NCI-H69 (cell line): ENCODE measurements at regions not wholly inside any gene's neighbourhood (a gene's known extent, or its start where the extent isn't known, plus 50 kb on each side); places are given as distances from the start of the nearest gene placed in this dataset.

Source experiments
- DNase-seq: peaks from one replicate; lab custom pipeline; 2025; lab: John Stamatoyannopoulos, UW

GRCh38 chrX:97666890-97667289, 783.2 kb downstream of the RPA4 start:
- no peak for DNase-seq

- DNase-seq: no peak
Observed at GRCh38 chrX:97668126-97668525, 784.4 kb downstream of the RPA4 start.

DNA sequence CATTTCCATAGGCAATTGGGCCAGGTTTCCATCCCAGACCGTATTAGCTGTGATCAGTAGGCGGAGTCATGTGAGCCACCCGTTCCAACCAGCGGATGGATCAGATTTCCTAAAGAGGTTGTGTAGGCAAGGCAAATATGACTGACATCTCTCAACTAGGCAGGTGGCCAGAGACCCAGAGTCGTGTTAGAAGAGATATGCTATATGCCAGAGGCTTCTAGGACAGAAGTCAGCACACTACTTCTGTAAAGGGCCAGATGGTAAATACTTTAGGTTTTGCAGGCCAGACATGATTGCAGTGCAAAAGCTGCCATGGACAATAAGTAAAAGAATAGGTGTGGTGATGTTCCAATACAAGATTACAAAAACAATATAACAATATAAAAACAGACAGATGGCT, 788.4 kb downstream of the RPA4 start:
- peak; percentile 87 for DNase-seq

DNA sequence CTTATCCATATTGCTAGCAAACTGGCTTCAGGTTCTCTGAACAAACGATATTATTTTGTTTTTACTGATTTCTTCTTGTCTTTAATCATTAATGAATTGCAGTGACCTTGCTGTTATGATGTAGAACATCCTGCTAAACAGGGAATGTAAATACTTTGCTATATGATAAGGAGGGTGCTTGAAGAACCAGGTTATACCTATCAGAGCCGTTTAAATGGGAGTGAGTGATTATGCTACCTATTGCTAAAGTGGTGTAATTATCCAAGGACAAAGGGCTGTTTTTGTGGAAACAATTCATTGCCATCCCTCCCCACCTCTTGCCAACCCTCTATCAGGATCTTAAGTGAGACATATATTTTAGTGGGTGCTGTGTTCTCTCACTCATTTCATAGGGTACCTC, 788.9 kb downstream of the RPA4 start:
- peak; percentile 79 for DNase-seq

DNA sequence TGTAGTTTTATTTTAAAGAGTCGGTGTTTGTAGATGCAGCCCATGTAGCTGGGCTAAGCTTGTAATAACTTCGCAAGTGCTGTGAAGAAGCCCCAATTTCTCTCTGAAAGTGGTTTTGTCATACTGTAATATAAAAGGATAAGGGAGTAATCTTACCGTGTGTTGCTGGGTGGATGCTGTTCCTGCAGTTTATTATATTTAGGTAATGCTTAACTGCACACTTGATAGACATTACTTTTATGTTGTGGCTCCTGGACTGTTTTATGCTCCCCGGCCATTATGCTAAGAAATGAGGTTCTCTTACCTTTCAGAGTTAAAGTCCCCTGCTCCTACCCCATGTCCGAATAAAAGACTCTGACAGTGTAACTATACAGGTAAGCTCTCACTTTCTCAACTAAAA, 789.4 kb downstream of the RPA4 start:
- DNase-seq: no peak

- DNase-seq: peak; percentile 41
Observed at GRCh38 chrX:97682991-97683840, 799.5 kb downstream of the RPA4 start.

GRCh38 chrX:97685753-97686152, 802.0 kb downstream of the RPA4 start:
- DNase-seq: peak; percentile 39

DNA sequence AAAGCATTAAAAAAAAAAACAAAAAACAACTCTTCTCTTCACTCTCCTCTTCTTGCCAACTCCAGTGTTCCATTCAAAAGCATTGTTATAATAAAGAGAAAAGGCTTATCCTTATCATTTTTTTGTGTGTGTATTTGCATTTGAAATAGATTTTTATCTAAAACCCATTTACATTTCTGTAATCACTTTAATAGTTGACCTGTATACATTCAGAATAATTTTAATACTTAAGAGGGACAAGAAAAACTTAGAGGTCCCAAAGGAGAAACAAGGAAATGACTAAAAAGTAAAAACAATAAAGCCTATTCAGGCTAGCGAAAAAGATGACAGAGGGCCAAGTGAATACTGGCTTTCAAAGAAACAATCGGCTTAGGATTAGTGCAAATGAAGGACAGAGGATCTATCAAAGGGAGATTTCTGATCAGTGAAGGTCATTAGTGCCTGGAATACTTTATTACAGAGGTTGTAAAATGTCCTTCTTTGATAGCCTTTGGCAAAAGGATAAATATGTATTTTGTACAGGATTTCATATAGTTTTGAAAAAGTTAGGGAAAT, 808.3 kb downstream of the RPA4 start:
- no peak for DNase-seq

DNA sequence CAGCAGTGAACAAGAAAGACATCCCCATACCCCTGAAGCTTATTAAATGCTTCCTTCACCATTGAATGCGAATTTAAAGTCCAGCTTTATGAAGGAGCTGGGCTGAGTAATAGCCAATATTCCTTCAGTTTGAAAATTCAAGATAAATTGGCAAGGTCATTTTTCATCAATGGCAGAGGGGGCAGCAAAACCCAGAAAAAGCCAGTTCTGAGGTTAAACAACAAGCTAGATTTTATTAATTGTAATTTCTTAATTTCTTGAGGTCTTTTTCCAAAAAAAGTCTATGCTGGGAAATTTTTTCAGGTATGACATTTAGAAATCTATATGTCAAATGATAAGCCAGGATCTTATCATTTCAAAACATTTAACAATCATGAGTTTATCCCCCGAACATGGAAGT, 808.9 kb downstream of the RPA4 start:
- no peak for DNase-seq

DNA sequence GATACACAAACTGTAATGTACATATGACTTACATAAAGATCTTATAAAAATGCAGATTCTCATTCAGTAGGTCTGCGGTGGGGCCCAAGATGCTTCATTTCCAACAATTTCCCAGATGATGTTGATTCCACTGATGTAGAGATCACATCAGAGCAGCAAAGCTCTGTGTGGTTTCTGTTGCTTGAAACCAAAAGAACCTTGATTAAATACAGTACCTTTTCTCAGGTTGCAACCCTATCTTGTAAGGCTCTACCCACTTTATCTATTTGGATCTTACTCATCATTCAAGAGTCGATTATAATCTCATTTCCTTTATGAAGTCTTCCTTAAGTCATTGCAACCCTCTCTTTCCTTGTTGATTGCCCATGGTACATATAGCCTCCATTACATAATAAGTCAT, 816.8 kb downstream of the RPA4 start:
- DNase-seq: no peak

GRCh38 chrX:97704474-97704873, 820.8 kb downstream of the RPA4 start:
- no peak for DNase-seq

DNA sequence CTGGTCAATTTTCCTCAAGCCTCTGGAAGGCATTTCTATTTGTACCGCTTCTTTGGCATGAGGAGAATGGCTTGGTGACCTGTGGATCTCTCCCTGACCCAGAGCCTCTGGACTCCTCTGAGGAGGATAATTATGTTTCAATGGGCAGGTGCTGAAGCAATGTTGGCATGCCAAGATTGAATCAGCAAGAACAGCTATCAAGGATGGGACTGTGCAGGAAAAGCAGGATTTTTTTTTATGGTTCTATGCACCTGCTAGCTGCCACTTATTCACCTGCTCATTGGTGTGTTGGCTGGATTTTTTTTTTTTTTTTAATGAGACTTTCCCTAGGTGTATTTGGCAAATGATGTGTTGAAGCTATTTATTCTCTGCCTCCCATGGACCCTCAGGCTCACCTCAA, 821.2 kb downstream of the RPA4 start:
- DNase-seq: no peak

- DNase-seq: no peak
Observed at GRCh38 chrX:97705936-97706335, 822.2 kb downstream of the RPA4 start.

DNA sequence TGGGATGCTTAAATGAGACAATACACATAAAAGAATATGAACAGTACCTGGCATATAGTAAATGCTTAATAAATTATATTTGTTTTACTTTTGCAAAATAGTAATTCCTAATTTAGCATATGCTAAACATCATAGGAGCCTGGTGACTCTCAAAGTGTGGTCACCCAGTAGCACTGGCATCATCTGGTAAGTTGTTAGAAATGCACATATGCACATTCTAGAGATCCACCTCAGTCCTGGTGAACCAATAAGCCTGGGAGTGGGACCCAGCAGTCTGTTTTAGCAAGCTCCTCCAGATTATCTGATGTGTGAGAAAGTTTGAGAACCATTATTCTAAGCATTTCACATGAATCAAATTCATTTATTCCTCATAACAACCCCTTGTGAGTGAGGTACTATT, 830.4 kb downstream of the RPA4 start:
- no peak for DNase-seq

DNA sequence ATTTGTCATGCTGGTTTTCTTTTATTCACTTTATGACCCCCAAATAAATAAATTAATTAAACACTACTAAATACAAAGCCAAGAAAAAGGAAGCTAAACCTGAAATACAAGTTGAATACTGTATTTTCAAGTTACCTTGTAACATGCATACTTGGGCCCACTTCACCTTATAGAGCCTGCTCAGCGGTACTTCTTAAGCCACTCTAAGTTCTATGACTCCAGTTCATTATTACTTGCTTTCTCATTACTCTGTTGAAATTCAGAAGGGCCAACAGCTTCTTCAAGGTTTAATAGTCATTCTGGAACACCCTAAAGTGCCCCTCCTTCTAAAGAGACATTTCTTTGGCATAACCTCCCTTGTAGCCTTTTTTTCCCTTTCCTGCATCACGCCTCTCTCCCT, 844.5 kb downstream of the RPA4 start:
- no peak for DNase-seq

DNA sequence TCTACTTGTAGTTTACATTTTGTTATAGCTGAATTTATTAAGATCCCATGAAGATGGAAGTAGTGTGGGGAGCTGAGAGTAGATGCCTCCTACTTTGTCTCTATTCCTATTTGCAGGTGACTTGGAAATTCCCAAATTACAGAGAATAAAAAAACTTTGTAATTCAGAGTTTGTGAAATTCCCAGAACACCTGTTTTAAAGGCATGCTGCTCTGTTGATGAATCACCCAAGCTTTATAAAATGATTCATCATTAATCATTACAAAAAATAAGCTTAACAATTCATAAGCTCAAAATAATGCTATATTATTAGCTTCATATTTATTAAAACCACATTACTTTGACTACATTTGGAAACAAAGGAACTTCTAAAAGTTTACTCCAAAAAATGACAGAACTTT, 856.3 kb downstream of the RPA4 start:
- no peak for DNase-seq

GRCh38 chrX:97740886-97741285, 857.2 kb downstream of the RPA4 start:
- DNase-seq: no peak

GRCh38 chrX:97743014-97743413, 859.3 kb downstream of the RPA4 start:
- DNase-seq: peak; percentile 0

DNA sequence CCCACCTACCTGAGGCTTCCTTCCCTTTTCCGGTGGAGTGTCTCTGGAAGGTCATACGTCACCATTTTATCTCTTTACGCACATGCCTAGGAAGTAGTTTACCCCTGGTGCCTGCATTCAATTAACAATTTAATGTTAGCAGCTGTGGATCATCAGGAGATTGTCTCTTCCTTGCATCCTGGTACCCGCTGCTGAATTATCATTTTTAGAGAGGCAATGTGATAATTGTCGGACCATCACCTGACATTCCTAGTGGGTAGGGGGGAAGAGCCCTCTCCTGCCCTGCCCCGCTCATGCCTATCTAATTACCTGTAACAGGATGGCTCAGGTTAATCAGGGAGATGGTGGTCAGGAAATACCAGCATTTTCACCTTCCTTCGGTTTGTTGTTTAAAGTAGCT, 863.6 kb downstream of the RPA4 start:
- DNase-seq: no peak

GRCh38 chrX:97751016-97751415, 867.3 kb downstream of the RPA4 start:
- no peak for DNase-seq

GRCh38 chrX:97751735-97752134, 868.0 kb downstream of the RPA4 start:
- no peak for DNase-seq

DNA sequence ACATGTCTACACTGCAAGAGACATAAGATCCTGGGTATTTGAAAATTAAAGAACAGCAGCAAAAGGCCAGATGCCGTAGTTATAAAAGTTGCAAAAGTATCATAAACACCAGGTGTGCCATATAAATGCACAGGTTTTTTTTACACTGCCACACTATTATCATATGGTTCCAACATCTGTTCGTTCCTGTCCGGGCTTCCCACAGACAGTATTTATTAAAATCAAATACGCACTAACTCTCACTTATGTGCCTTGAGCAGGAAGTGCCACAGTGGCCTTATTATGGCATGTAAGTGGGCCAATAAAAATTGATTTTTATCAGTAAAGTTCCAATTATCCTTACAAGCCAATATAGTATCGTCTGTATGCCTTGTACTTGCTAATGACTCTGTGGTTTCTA, 873.2 kb downstream of the RPA4 start:
- peak; percentile 34 for DNase-seq

DNA sequence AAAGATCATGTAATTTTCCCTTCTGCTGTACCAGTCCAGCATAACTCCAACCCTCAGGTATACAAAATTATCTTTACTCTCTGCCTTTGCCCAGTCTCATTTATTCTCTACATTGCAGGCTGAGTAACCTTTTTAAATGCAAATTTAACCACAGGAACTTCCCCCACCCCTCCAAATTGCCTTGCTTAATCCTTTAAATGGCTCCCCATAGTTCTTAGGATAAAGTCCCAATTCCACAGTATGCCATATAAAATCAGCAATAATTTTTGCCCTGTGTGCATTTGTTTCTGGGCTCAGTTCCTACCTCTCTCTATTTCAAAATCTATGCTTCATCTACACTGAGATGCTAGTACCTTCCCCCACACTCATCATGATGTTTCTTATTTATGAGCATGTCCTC, 879.7 kb downstream of the RPA4 start:
- DNase-seq: no peak

DNA sequence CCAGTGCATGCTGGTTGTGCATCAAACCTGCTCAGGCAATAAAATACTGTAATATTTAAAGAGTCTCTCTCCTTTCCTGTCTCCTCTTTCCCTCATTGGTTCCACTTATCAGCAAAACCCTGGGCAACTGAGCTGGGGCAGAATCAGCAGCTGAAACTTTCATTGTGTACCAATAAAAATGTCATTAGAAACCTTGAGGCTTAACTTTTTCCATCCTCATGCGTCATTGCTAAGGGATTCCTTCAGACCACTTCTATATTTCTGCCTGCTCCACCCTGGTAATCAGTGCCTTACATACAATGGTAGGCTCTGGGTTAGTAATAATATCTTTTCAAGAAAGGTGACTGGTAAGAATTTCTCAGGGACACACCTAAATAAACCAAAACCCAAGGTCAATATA, 880.3 kb downstream of the RPA4 start:
- DNase-seq: no peak
